ENCODE measurements at regions not wholly inside any gene's neighbourhood (a gene's known extent, or its start where the extent isn't known, plus 50 kb on each side); places are given as distances from the start of the nearest gene placed in this dataset.

- Histone ChIP-seq H3K79me2 (ENCODE audit: control insufficient read depth, insufficient read depth, low read length) (no peaks in the 10 kb centered on the region), H3K9ac (ENCODE audit: control insufficient read depth, extremely low read depth, insufficient read depth, low read length) (no peak overlapping the region), H3K4me2 (ENCODE audit: control insufficient read depth, extremely low read depth, insufficient read depth, low read depth, low read length) (no peak overlapping the region), H3K36me3 (ENCODE audit: control insufficient read depth in 2 of 2, extremely low read depth in 1 of 2, insufficient read depth in 2 of 2, low read length in 2 of 2) (no peaks in the 10 kb centered on the region), H3K4me1 (ENCODE audit: control insufficient read depth, extremely low read depth, insufficient read depth, low read length) (no peaks in the 10 kb centered on the region), H3K27me3 (ENCODE audit: control insufficient read depth, extremely low read depth, insufficient read depth, low read length) (no peaks in the 10 kb centered on the region), H4K20me1 (ENCODE audit: control insufficient read depth, extremely low read depth, insufficient read depth, low read length) (no peaks in the 10 kb centered on the region), H3K9me3 (ENCODE audit: control insufficient read depth, low read depth, low read length) (peaks cover 2% of the 10 kb centered on the region), H3K27ac (ENCODE audit: control insufficient read depth, insufficient read depth, low read length) (no peak overlapping the region), H3K9me1 (ENCODE audit: control insufficient read depth, extremely low read depth, insufficient read depth, low read length) (no peaks in the 10 kb centered on the region), H3K4me3 (ENCODE audit: control insufficient read depth in 2 of 3, extremely low read depth in 1 of 3, insufficient read depth in 2 of 3, low read depth in 1 of 3, low read length in 3 of 3) (no peak overlapping the region), H2AFZ (ENCODE audit: control insufficient read depth, low read length) (no peak overlapping the region)
- no peak for DNase-seq (ENCODE audit: low read depth, low spot score)
- TF ChIP-seq CTCF (optimal IDR thresholded peaks at IDR 0.05 in 1 of 3, IDR thresholded peaks at IDR 0.05 in 1 of 3, conservative IDR thresholded peaks at IDR 0.05 in 1 of 3; ENCODE audit: extremely low read depth in 1 of 3, insufficient read depth in 2 of 3, low read length in 3 of 3) (no peak), EZH2 (IDR thresholded peaks at IDR 0.05; ENCODE audit: low read length) (no peak)
- dilution Hi-C loops (cut with MboI; ENCODE audit: extremely low pct_ligation_motif_present, low sequenced_read_pairs) = no loop called here
- no peak for FAIRE-seq
These were observed 656.9 kb downstream of the MTRR start for GRCh38 chr5:8525819-8526218.

GRCh38 chr5:8528106-8528505 is 659.2 kb downstream of the MTRR start:
- DNase-seq (ENCODE audit: low read depth, low spot score) (no peak), FAIRE-seq (no peak)
- Histone ChIP-seq H3K9me3 (ENCODE audit: control insufficient read depth, low read depth, low read length) (peaks cover 2% of the 10 kb centered on the region), H3K79me2 (ENCODE audit: control insufficient read depth, insufficient read depth, low read length) (no peaks in the 10 kb centered on the region), H3K9ac (ENCODE audit: control insufficient read depth, extremely low read depth, insufficient read depth, low read length) (no peak overlapping the region), H3K27me3 (ENCODE audit: control insufficient read depth, extremely low read depth, insufficient read depth, low read length) (no peaks in the 10 kb centered on the region), H2AFZ (ENCODE audit: control insufficient read depth, low read length) (no peak overlapping the region), H3K9me1 (ENCODE audit: control insufficient read depth, extremely low read depth, insufficient read depth, low read length) (no peaks in the 10 kb centered on the region), H3K4me2 (ENCODE audit: control insufficient read depth, extremely low read depth, insufficient read depth, low read depth, low read length) (no peak overlapping the region), H3K4me1 (ENCODE audit: control insufficient read depth, extremely low read depth, insufficient read depth, low read length) (no peaks in the 10 kb centered on the region), H3K36me3 (ENCODE audit: control insufficient read depth in 2 of 2, extremely low read depth in 1 of 2, insufficient read depth in 2 of 2, low read length in 2 of 2) (no peaks in the 10 kb centered on the region), H3K4me3 (ENCODE audit: control insufficient read depth in 2 of 3, extremely low read depth in 1 of 3, insufficient read depth in 2 of 3, low read depth in 1 of 3, low read length in 3 of 3) (no peak overlapping the region), H4K20me1 (ENCODE audit: control insufficient read depth, extremely low read depth, insufficient read depth, low read length) (no peaks in the 10 kb centered on the region), H3K27ac (ENCODE audit: control insufficient read depth, insufficient read depth, low read length) (no peak overlapping the region)
- no peak for TF ChIP-seq EZH2 (IDR thresholded peaks at IDR 0.05; ENCODE audit: low read length)
- no peak for TF ChIP-seq CTCF (optimal IDR thresholded peaks at IDR 0.05 in 1 of 3, IDR thresholded peaks at IDR 0.05 in 1 of 3, conservative IDR thresholded peaks at IDR 0.05 in 1 of 3; ENCODE audit: extremely low read depth in 1 of 3, insufficient read depth in 2 of 3, low read length in 3 of 3)
- dilution Hi-C loops (cut with MboI; ENCODE audit: extremely low pct_ligation_motif_present, low sequenced_read_pairs) = no loop called here

All from keratinocyte (primary cell).